ENCODE measurements at regions not wholly inside any gene's neighbourhood (a gene's known extent, or its start where the extent isn't known, plus 50 kb on each side); places are given as distances from the start of the nearest gene placed in this dataset.

GRCh38 chr16:72291531-72291981, 119.6 kb upstream of the PMFBP1 start:
- Histone ChIP-seq H3F3A (ENCODE audit: control insufficient read depth, insufficient read depth) (no peaks in the 10 kb centered on the region), H3K27me3 (ENCODE audit: control insufficient read depth, low read length) (no peaks in the 10 kb centered on the region), H3K9me3 (ENCODE audit: control insufficient read depth, insufficient read depth, low read length) (no peaks in the 10 kb centered on the region), H3K79me2 (ENCODE audit: control insufficient read depth, low read length) (no peaks in the 10 kb centered on the region), H3K36me3 (ENCODE audit: control insufficient read depth, low read length) (no peaks in the 10 kb centered on the region), H3K4me3 (ENCODE audit: low read length) (no peak overlapping the region), H4K20me1 (ENCODE audit: control insufficient read depth, insufficient read depth, low read depth, low read length) (no peaks in the 10 kb centered on the region), H3K9me2 (replicated peaks; ENCODE audit: control insufficient read depth, low read length) (no peaks in the 10 kb centered on the region), H3K27ac (ENCODE audit: low read depth, low read length) (no peak overlapping the region), H3K4me1 (ENCODE audit: control insufficient read depth, low read length) (no peaks in the 10 kb centered on the region), H3K4me2 (ENCODE audit: low read length) (no peak overlapping the region)
- TF ChIP-seq EZH2phosphoT487 (IDR thresholded peaks at IDR 0.05; ENCODE audit: borderline replicate concordance, low read length) (no peak), CTCF (IDR thresholded peaks at IDR 0.05; ENCODE audit: low read depth, low read length, poor library complexity, severe bottlenecking) (no peak)

GRCh38 chr16:72291121-72291520, 119.2 kb upstream of the PMFBP1 start:
- no peaks in the 10 kb centered on the region for H3K4me1 ChIP-seq (ENCODE audit: control insufficient read depth, low read length)
- TF ChIP-seq CTCF (IDR thresholded peaks at IDR 0.05; ENCODE audit: low read depth, low read length, poor library complexity, severe bottlenecking) (no peak), EZH2phosphoT487 (IDR thresholded peaks at IDR 0.05; ENCODE audit: borderline replicate concordance, low read length) (no peak)
- no peaks in the 10 kb centered on the region for H3F3A ChIP-seq (ENCODE audit: control insufficient read depth, insufficient read depth)
- no peaks in the 10 kb centered on the region for H3K9me3 ChIP-seq (ENCODE audit: control insufficient read depth, insufficient read depth, low read length)
- H3K79me2 ChIP-seq (ENCODE audit: control insufficient read depth, low read length) = no peaks in the 10 kb centered on the region
- no peaks in the 10 kb centered on the region for H3K27me3 ChIP-seq (ENCODE audit: control insufficient read depth, low read length)
- no peaks in the 10 kb centered on the region for H3K9me2 ChIP-seq (replicated peaks; ENCODE audit: control insufficient read depth, low read length)
- H3K27ac ChIP-seq (ENCODE audit: low read depth, low read length) = no peak overlapping the region
- H3K36me3 ChIP-seq (ENCODE audit: control insufficient read depth, low read length) = no peaks in the 10 kb centered on the region
- no peak overlapping the region for H3K4me2 ChIP-seq (ENCODE audit: low read length)
- no peak overlapping the region for H3K4me3 ChIP-seq (ENCODE audit: low read length)
- H4K20me1 ChIP-seq (ENCODE audit: control insufficient read depth, insufficient read depth, low read depth, low read length) = no peaks in the 10 kb centered on the region

GRCh38 chr16:72287649-72288048, 115.7 kb upstream of the PMFBP1 start:
- Histone ChIP-seq H3K9me2 (replicated peaks; ENCODE audit: control insufficient read depth, low read length) (no peaks in the 10 kb centered on the region), H4K20me1 (ENCODE audit: control insufficient read depth, insufficient read depth, low read depth, low read length) (no peaks in the 10 kb centered on the region), H3K9me3 (ENCODE audit: control insufficient read depth, insufficient read depth, low read length) (no peaks in the 10 kb centered on the region), H3K27me3 (ENCODE audit: control insufficient read depth, low read length) (no peaks in the 10 kb centered on the region), H3K4me2 (ENCODE audit: low read length) (no peak overlapping the region), H3K79me2 (ENCODE audit: control insufficient read depth, low read length) (no peaks in the 10 kb centered on the region), H3K36me3 (ENCODE audit: control insufficient read depth, low read length) (no peaks in the 10 kb centered on the region), H3K4me3 (ENCODE audit: low read length) (no peak overlapping the region), H3F3A (ENCODE audit: control insufficient read depth, insufficient read depth) (no peaks in the 10 kb centered on the region), H3K27ac (ENCODE audit: low read depth, low read length) (no peak overlapping the region), H3K4me1 (ENCODE audit: control insufficient read depth, low read length) (no peaks in the 10 kb centered on the region)
- no peak for TF ChIP-seq EZH2phosphoT487 (IDR thresholded peaks at IDR 0.05; ENCODE audit: borderline replicate concordance, low read length)

- no peaks in the 10 kb centered on the region for H3K9me3 ChIP-seq (ENCODE audit: control insufficient read depth, insufficient read depth, low read length)
- TF ChIP-seq CTCF (IDR thresholded peaks at IDR 0.05; ENCODE audit: low read depth, low read length, poor library complexity, severe bottlenecking) = no peak
- no peak for TF ChIP-seq EZH2phosphoT487 (IDR thresholded peaks at IDR 0.05; ENCODE audit: borderline replicate concordance, low read length)
Measured at GRCh38 chr16:72286936-72287620, 115.1 kb upstream of the PMFBP1 start.

More at GRCh38 chr16:72286936-72287620, 115.1 kb upstream of the PMFBP1 start:
- no peaks in the 10 kb centered on the region for H3K4me1 ChIP-seq (ENCODE audit: control insufficient read depth, low read length)
- H3K9me2 ChIP-seq (replicated peaks; ENCODE audit: control insufficient read depth, low read length) = no peaks in the 10 kb centered on the region
- H3F3A ChIP-seq (ENCODE audit: control insufficient read depth, insufficient read depth) = no peaks in the 10 kb centered on the region
- no peaks in the 10 kb centered on the region for H3K79me2 ChIP-seq (ENCODE audit: control insufficient read depth, low read length)
- H3K27ac ChIP-seq (ENCODE audit: low read depth, low read length) = no peak overlapping the region
- H3K36me3 ChIP-seq (ENCODE audit: control insufficient read depth, low read length) = no peaks in the 10 kb centered on the region
- H3K4me3 ChIP-seq (ENCODE audit: low read length) = no peak overlapping the region
- no peaks in the 10 kb centered on the region for H3K27me3 ChIP-seq (ENCODE audit: control insufficient read depth, low read length)
- H4K20me1 ChIP-seq (ENCODE audit: control insufficient read depth, insufficient read depth, low read depth, low read length) = no peaks in the 10 kb centered on the region
- H3K4me2 ChIP-seq (ENCODE audit: low read length) = no peak overlapping the region

All from DOHH2 (cell line).